ENCODE measurements at regions not wholly inside any gene's neighbourhood (a gene's known extent, or its start where the extent isn't known, plus 50 kb on each side); places are given as distances from the start of the nearest gene placed in this dataset.

GRCh38 chr5:101430551-101430950 lies 527.5 kb upstream of the ST8SIA4 start:
- no peak for TF ChIP-seq RARB (CRISPR knock-in tag; IDR thresholded peaks at IDR 0.05)
- no peak for TF ChIP-seq ZFP3 (CRISPR knock-in tag; IDR thresholded peaks at IDR 0.05)
- no peak for TF ChIP-seq ESRRG (CRISPR knock-in tag; IDR thresholded peaks at IDR 0.05)
- TF ChIP-seq ARNTL (CRISPR knock-in tag; IDR thresholded peaks at IDR 0.05; ENCODE audit: borderline replicate concordance, low read depth): no peak
- TF ChIP-seq ZNF70 (CRISPR knock-in tag; IDR thresholded peaks at IDR 0.05): no peak
- no peak for TF ChIP-seq CREB5 (CRISPR knock-in tag; IDR thresholded peaks at IDR 0.05; ENCODE audit: low read depth)
- TF ChIP-seq PATZ1 (CRISPR knock-in tag; IDR thresholded peaks at IDR 0.05; ENCODE audit: borderline replicate concordance): no peak
- TF ChIP-seq ZFP30 (CRISPR knock-in tag; IDR thresholded peaks at IDR 0.05): no peak
- TF ChIP-seq PPARA (CRISPR knock-in tag; IDR thresholded peaks at IDR 0.05; ENCODE audit: borderline replicate concordance): no peak
